Parathyroid adenoma (tissue), 2 donors: ENCODE measurements at regions not wholly inside any gene's neighbourhood (a gene's known extent, or its start where the extent isn't known, plus 50 kb on each side); places are given as distances from the start of the nearest gene placed in this dataset.

Experiments used
- H2AFZ ChIP-seq: fragments of 300-600 bp; sonication (generic); one replicate; pipeline ENCODE4 v1.7.0; 2017; ENCODE audit warnings: antibody characterized with exemption, mild to moderate bottlenecking
- H3K27ac ChIP-seq: fragments of 300-600 bp; sonication (generic); one replicate; pipeline ENCODE4 v1.7.0; 2017
- H3K27me3 ChIP-seq: fragments of 300-600 bp; sonication (generic); one replicate; pipeline ENCODE4 v1.7.0; 2017; ENCODE audit warnings: low read length; ENCODE audit not compliant: control insufficient read depth, insufficient read depth
- H3K36me3 ChIP-seq: fragments of 300-600 bp; sonication (generic); one replicate; pipeline ENCODE4 v1.7.0; 2017; ENCODE audit warnings: low read length; ENCODE audit not compliant: control insufficient read depth, insufficient read depth
- H3K4me1 ChIP-seq: fragments of 300-600 bp; sonication (generic); one replicate; pipeline ENCODE4 v1.7.0; 2017; ENCODE audit warnings: control low read depth
- H3K4me2 ChIP-seq: fragments of 300-600 bp; sonication (generic); one replicate; pipeline ENCODE4 v1.7.0; 2017; ENCODE audit warnings: low read length
- H3K4me3 ChIP-seq: fragments of 300-600 bp; sonication (generic); one replicate; pipeline ENCODE4 v1.7.0; 2017; ENCODE audit warnings: low read depth, low read length
- H3K79me2 ChIP-seq: fragments of 300-600 bp; sonication (generic); one replicate; pipeline ENCODE4 v1.7.0; 2017; ENCODE audit warnings: control low read depth
- H3K9ac ChIP-seq: fragments of 300-600 bp; sonication (generic); one replicate; pipeline ENCODE4 v1.7.0; 2017; ENCODE audit warnings: mild to moderate bottlenecking
- H3K9me3 ChIP-seq: fragments of 300-600 bp; sonication (generic); one replicate; pipeline ENCODE4 v1.7.0; 2017; ENCODE audit warnings: low read length; ENCODE audit not compliant: control insufficient read depth
- TF ChIP-seq, protein P1 (sequence below): fragments of 300-600 bp; sonication (generic); IDR thresholded peaks from one replicate; pipeline ENCODE4 v1.7.0; 2017; ENCODE audit warnings: antibody characterized with exemption, mild to moderate bottlenecking
- donor health status: primary hyperparathyroidism.

DNA sequence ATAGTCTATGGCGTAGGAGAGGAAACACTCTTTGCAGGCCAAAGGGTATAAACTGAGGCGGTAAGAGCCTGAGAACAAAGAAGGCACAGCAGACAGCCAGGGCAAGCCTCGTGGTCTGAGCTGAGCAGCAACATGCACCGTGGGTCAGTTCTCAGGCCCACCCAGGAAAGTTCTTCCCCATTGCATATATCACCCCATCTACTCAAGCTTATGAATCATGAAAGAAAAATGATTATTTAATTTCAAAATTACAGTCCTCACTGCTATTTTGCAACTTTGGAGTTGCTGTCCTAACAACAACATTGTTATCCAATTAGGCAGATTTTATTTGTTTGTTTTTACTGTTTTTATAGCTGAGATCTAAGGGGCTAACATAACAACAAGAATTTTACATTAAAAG, 54.7 kb upstream of the RIOK3 start:
- Histone ChIP-seq H3K79me2 (no peaks in the 10 kb centered on the region), H3K4me3 (no peak overlapping the region), H3K27ac (no peak overlapping the region), H3K9me3 (no peaks in the 10 kb centered on the region), H3K36me3 (no peaks in the 10 kb centered on the region), H3K9ac (no peak overlapping the region), H2AFZ (no peak overlapping the region), H3K4me1 (peaks cover 11% of the 10 kb centered on the region), H3K27me3 (no peaks in the 10 kb centered on the region), H3K4me2 (no peak overlapping the region)
- TF ChIP-seq, protein P1, sequence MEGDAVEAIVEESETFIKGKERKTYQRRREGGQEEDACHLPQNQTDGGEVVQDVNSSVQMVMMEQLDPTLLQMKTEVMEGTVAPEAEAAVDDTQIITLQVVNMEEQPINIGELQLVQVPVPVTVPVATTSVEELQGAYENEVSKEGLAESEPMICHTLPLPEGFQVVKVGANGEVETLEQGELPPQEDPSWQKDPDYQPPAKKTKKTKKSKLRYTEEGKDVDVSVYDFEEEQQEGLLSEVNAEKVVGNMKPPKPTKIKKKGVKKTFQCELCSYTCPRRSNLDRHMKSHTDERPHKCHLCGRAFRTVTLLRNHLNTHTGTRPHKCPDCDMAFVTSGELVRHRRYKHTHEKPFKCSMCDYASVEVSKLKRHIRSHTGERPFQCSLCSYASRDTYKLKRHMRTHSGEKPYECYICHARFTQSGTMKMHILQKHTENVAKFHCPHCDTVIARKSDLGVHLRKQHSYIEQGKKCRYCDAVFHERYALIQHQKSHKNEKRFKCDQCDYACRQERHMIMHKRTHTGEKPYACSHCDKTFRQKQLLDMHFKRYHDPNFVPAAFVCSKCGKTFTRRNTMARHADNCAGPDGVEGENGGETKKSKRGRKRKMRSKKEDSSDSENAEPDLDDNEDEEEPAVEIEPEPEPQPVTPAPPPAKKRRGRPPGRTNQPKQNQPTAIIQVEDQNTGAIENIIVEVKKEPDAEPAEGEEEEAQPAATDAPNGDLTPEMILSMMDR, result no peak

DNA sequence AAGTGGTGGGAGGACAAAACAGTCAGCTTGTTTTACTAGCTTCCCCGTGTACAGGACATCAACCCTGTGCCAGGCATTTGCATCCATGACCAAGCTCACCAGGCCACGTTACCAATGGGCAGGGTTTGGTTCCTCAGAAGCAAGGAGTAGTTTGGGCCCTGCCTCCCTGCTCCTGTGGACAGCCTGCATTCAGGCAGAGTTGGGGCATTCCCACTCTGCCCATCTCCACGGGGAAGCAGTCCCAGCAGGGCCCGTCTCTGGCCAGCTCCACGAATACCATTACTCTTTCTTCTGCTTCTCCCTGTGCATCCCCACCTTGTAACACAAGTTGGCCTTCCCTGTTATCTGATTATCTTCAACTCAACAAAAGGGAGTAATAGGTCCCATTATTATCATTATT, 54.0 kb upstream of the RIOK3 start:
- no peaks in the 10 kb centered on the region for H3K27me3 ChIP-seq
- no peaks in the 10 kb centered on the region for H3K9me3 ChIP-seq
- no peaks in the 10 kb centered on the region for H3K36me3 ChIP-seq
- H3K27ac ChIP-seq, result no peak overlapping the region
- H3K79me2 ChIP-seq, result no peaks in the 10 kb centered on the region
- H3K4me2 ChIP-seq, result no peak overlapping the region
- TF ChIP-seq, protein P1, result no peak
- H3K4me1 ChIP-seq, result peaks cover 11% of the 10 kb centered on the region
- H3K4me3 ChIP-seq, result no peak overlapping the region
- H3K9ac ChIP-seq, result no peak overlapping the region
- no peak overlapping the region for H2AFZ ChIP-seq

DNA sequence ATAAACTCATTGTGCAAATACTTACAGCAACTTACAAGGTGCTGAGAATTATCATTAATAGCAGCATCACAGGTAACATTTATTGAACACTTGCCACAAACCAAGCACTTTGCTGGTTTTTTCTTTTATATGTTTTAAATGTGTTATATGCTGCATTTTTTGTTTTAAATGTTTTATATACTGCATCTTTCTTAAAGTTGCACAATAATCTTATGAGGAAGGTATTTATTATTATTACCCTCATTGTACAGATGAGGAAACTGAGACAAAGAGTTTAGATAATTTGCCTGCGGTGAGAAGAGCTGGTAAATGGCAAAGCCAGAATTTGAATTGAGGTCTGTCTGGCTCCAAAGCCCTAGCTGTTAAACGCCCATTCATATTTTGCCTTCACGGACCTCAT, 52.2 kb upstream of the RIOK3 start:
- peaks cover 11% of the 10 kb centered on the region for H3K4me1 ChIP-seq
- H3K9me3 ChIP-seq, result no peaks in the 10 kb centered on the region
- H3K4me2 ChIP-seq, result no peak overlapping the region
- no peaks in the 10 kb centered on the region for H3K27me3 ChIP-seq
- H3K27ac ChIP-seq, result no peak overlapping the region
- H3K9ac ChIP-seq, result no peak overlapping the region
- no peak overlapping the region for H3K4me3 ChIP-seq
- H3K36me3 ChIP-seq, result no peaks in the 10 kb centered on the region
- no peak overlapping the region for H2AFZ ChIP-seq
- TF ChIP-seq, protein P1, result no peak
- no peaks in the 10 kb centered on the region for H3K79me2 ChIP-seq

DNA sequence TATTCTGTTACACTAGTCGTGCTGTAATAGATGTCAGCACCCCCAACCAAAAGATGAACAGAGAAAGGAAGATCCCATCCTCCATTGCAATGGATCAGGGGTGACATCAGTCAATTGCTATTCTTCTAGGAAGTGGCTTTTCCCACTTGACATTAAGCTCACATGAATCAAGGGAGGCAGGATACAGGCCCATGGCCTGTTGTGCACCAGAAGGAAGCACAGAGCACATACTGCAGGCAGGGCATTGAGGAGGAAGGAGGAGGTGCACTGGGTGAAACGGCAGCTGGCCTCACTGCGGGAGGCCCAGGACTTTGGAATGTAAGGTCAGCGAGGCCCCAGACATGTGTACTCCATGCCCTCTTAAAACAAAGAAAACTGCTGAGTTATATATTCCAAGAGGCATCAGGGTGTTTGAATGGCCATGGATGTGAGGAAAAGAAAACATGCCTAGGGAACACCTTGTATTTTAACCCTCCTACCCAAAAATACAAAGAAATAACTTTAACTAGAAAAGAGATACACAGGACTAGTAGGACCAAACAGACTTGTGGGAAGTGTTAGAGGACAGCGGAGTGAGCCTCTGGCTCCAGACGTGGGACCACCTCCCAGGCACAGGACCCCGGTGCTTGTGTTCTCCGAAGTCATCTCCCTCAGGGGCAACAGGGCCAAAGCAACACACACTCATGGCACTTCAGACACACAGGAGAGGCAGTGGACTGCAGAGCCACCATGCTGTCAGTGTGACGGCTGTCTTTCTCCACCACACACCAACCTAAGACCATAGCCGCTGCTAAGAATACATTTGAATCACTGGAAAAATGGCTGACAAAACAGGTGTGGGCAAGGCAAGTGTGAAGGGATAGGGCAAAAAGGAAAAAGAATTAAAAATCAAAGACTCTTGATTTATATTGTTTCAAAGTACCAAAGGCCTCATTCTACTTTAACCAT, 51.4 kb upstream of the RIOK3 start:
- Histone ChIP-seq H3K9me3 (no peaks in the 10 kb centered on the region), H3K36me3 (no peaks in the 10 kb centered on the region), H3K4me2 (no peak overlapping the region), H3K4me3 (no peak overlapping the region), H2AFZ (peak overlapping the region; percentile 13), H3K27me3 (no peaks in the 10 kb centered on the region), H3K27ac (peak overlapping the region; percentile 10), H3K79me2 (no peaks in the 10 kb centered on the region), H3K9ac (no peak overlapping the region), H3K4me1 (peaks cover 11% of the 10 kb centered on the region)
- TF ChIP-seq, protein P1, result no peak
